ENCODE measurements at regions not wholly inside any gene's neighbourhood (a gene's known extent, or its start where the extent isn't known, plus 50 kb on each side); places are given as distances from the start of the nearest gene placed in this dataset.

- TF ChIP-seq POLR2A (IDR thresholded peaks at IDR 0.05; ENCODE audit: extremely low read depth, insufficient read length) (no peak), CTCF (IDR thresholded peaks at IDR 0.05; ENCODE audit: low read depth, low read length) (no peak), MYC (IDR thresholded peaks at IDR 0.05; ENCODE audit: low read depth, low read length) (no peak)
Observed at GRCh38 chr1:192916021-192916420, 107.2 kb downstream of the RGS2 start.
